ENCODE measurements at regions not wholly inside any gene's neighbourhood (a gene's known extent, or its start where the extent isn't known, plus 50 kb on each side); places are given as distances from the start of the nearest gene placed in this dataset.
A peak's percentile ranks its signal among the peaks of the same experiment; 100 is the strongest.

DNA sequence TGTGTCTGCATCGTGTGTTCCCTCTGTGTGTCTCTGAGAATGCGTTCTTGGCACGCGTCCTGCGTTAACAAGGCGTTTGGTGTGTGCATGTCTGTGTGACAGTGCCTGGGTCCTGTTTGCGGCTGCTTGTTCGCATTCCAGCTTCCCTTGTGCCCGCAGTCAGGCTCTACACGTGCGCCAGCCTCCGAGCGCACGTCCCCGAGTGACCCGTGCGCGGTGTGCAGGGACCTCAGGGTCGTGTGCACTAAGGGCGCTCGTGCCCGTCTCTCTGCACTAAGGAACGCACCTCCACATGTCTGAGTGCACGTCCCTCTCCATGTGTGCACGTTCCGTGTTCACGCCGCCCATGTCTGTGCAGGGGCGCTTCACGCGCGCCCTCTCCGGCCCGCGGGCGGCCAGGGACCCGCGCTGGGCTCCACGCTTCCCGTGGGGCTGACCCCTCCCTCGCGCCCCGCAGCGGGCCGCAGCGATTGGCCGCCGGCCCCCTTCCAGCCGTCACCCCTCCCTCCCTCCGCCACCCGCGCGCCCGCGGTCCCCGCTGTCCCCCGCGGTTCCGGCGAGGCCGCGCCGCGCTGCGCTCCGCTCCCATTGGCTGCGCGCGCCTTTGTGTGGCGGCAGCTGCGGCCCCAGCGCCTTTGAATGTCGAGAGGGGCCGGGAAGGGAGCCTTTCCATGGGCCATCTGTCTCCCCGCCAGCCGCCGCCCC, 229.4 kb downstream of the HAUS1 start:
- intact Hi-C loops (cut with micrococcal nuclease) (no loop called here), in situ Hi-C loops (cut with MboI) (no loop called here)
- no peak overlapping the region for H3K4me3 ChIP-seq
- CTCF ChIA-PET (ENCODE audit: low intra/inter-chr PET ratio) = no interaction called here
- no TSS peak for BruUV-seq (replicated peaks)
- no peak overlapping the region for H3K9ac ChIP-seq (ENCODE audit: insufficient read depth in 1 of 2, low read depth in 2 of 2, low read length in 2 of 2)
- no peaks in the 10 kb centered on the region for H3K9me1 ChIP-seq (ENCODE audit: control insufficient read depth, insufficient read depth, low read length)
- 56% methylated on average over 26 of the region's 77 CpGs for WGBS (ENCODE audit: insufficient coverage, low coverage, missing lambda C conversion rate)
- no peak for FAIRE-seq
- H3K79me2 ChIP-seq (ENCODE audit: control insufficient read depth, insufficient read depth, low read length) = no peaks in the 10 kb centered on the region
- no peak overlapping the region for H3K27ac ChIP-seq (ENCODE audit: extremely low read depth, low read depth, low read length)
- TF ChIP-seq RAD21 (CRISPR knock-in tag; conservative IDR thresholded peaks at IDR 0.05 in 1 of 2, IDR thresholded peaks at IDR 0.05 in 1 of 2) = no peak
- TF ChIP-seq, protein P1, sequence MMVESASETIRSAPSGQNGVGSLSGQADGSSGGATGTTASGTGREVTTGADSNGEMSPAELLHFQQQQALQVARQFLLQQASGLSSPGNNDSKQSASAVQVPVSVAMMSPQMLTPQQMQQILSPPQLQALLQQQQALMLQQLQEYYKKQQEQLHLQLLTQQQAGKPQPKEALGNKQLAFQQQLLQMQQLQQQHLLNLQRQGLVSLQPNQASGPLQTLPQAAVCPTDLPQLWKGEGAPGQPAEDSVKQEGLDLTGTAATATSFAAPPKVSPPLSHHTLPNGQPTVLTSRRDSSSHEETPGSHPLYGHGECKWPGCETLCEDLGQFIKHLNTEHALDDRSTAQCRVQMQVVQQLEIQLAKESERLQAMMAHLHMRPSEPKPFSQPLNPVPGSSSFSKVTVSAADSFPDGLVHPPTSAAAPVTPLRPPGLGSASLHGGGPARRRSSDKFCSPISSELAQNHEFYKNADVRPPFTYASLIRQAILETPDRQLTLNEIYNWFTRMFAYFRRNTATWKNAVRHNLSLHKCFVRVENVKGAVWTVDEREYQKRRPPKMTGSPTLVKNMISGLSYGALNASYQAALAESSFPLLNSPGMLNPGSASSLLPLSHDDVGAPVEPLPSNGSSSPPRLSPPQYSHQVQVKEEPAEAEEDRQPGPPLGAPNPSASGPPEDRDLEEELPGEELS (CRISPR knock-in tag; IDR thresholded peaks at IDR 0.05; ENCODE audit: borderline replicate concordance) = no peak
- TF ChIP-seq, protein P2, sequence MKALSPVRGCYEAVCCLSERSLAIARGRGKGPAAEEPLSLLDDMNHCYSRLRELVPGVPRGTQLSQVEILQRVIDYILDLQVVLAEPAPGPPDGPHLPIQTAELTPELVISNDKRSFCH (CRISPR knock-in tag; IDR thresholded peaks at IDR 0.05) = no peak
- TF ChIP-seq, protein P2 (tag; IDR thresholded peaks at IDR 0.05) = no peak
- no peak for TF ChIP-seq POLR2A (conservative IDR thresholded peaks at IDR 0.05)
- no peak for TF ChIP-seq RFX5 (IDR thresholded peaks at IDR 0.05; ENCODE audit: low read depth, low read length)
- no peak for TF ChIP-seq ZHX1 (conservative IDR thresholded peaks at IDR 0.05; ENCODE audit: low read length)
- no peak for TF ChIP-seq BCLAF1 (IDR thresholded peaks at IDR 0.05; ENCODE audit: borderline replicate concordance in 1 of 2, control insufficient read depth in 1 of 2, low read depth in 2 of 2, low read length in 1 of 2)
- TF ChIP-seq SOX6 (IDR thresholded peaks at IDR 0.05) = no peak
- no peak for TF ChIP-seq MEF2D (tag; conservative IDR thresholded peaks at IDR 0.05; ENCODE audit: low read depth)
- no peak for TF ChIP-seq FUS (optimal IDR thresholded peaks at IDR 0.05; ENCODE audit: low read depth, low read length)
- no peak for TF ChIP-seq POLR2AphosphoS2 (IDR thresholded peaks at IDR 0.05; ENCODE audit: low read length)
- no peak for TF ChIP-seq ZKSCAN8 (CRISPR knock-in tag; IDR thresholded peaks at IDR 0.05)
- no peak for TF ChIP-seq TRIM28 (IDR thresholded peaks at IDR 0.05)
- no peak for TF ChIP-seq ZNF589 (CRISPR knock-in tag; IDR thresholded peaks at IDR 0.05; ENCODE audit: low read depth)
- no peaks in the 10 kb centered on the region for H3K9me3 ChIP-seq (replicated peaks; ENCODE audit: control insufficient read depth, insufficient read depth, low read depth, low read length)
- H3K36me3 ChIP-seq (ENCODE audit: control insufficient read depth, insufficient read depth, low read length) = no peaks in the 10 kb centered on the region
- no peaks in the 10 kb centered on the region for H4K20me1 ChIP-seq (replicated peaks; ENCODE audit: control insufficient read depth, insufficient read depth, low read length)
- no peak overlapping the region for H2AFZ ChIP-seq (ENCODE audit: low read depth, low read length)
- H3K27me3 ChIP-seq (ENCODE audit: control insufficient read depth in 2 of 2, insufficient read depth in 2 of 2, low read length in 2 of 2) = peaks cover 3 to 26% of the 10 kb centered on the region in 2 experiments; a peak in 4 of 5 replicates
- no peak overlapping the region for H3K4me2 ChIP-seq (ENCODE audit: insufficient read depth, low read length)
- POLR2A ChIA-PET = no interaction called here
- H3K4me1 ChIP-seq (replicated peaks in 1 of 2; ENCODE audit: control insufficient read depth in 2 of 2, insufficient read depth in 2 of 2, low read length in 2 of 2) = no peaks in the 10 kb centered on the region; a peak in 1 of 5 replicates
- ATAC-seq = no peak
- peak in 2 of 4 experiments; percentile 8 to 10 for DNase-seq (ENCODE audit: extremely low read depth in 1 of 4, low spot score in 3 of 4)
